ENCODE measurements at regions not wholly inside any gene's neighbourhood (a gene's known extent, or its start where the extent isn't known, plus 50 kb on each side); places are given as distances from the start of the nearest gene placed in this dataset.
"Not testable (repeated sequence)": the region's sequence is repeated elsewhere in the genome, so short reads cannot be mapped to it uniquely, and the experiment has no call there.

DNA sequence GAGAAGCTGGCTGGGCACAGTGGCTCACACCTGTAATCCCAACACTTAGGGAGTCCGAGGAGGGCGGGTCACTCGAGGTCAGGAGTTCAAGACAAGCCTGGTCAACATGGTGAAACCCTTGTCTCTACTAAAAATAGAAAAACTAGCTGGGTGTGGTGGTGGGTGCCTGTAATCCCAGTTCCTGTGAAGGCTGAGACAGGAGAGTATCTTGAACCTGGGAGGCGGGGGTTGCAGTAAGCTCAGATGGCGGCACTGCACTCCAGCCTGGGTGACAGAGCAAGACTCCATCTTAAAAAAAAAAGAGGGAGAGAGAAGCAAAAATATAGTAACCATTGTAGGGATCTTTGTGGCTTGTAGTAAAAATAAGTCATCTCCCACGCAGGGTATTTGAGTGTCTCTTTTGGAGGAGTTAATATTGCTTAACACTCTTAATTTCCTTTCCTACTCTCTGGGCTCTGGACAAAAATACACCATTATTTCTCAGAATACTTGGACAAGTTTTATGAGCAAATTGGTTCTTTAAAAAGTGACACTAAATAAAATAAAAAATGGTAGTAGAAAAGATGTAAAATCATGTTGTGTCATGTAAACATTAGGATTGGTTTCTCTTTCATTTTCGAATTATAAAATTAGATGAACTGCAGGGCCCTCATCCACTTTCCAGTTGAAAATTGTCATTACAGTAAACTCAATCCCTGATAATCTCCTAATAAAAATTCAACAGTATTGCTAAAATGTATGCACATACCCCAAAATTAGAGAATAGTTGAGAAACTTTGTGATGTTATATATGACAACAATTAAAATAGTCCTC is 61.1 kb upstream of the C12orf71 start:
- no peak overlapping the region for H3K4me2 ChIP-seq (ENCODE audit: low read depth, low read length, poor library complexity, severe bottlenecking)
- H3K79me2 ChIP-seq (ENCODE audit: insufficient read depth, low read length) = no peaks in the 10 kb centered on the region
- TF ChIP-seq, protein P1, sequence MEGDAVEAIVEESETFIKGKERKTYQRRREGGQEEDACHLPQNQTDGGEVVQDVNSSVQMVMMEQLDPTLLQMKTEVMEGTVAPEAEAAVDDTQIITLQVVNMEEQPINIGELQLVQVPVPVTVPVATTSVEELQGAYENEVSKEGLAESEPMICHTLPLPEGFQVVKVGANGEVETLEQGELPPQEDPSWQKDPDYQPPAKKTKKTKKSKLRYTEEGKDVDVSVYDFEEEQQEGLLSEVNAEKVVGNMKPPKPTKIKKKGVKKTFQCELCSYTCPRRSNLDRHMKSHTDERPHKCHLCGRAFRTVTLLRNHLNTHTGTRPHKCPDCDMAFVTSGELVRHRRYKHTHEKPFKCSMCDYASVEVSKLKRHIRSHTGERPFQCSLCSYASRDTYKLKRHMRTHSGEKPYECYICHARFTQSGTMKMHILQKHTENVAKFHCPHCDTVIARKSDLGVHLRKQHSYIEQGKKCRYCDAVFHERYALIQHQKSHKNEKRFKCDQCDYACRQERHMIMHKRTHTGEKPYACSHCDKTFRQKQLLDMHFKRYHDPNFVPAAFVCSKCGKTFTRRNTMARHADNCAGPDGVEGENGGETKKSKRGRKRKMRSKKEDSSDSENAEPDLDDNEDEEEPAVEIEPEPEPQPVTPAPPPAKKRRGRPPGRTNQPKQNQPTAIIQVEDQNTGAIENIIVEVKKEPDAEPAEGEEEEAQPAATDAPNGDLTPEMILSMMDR (IDR thresholded peaks at IDR 0.05; ENCODE audit: insufficient read depth, low read length, poor library complexity, severe bottlenecking) = no peak
- TF ChIP-seq EZH2phosphoT487 (conservative IDR thresholded peaks at IDR 0.05; ENCODE audit: low read length) = no peak
- no peaks in the 10 kb centered on the region for H3K27me3 ChIP-seq (ENCODE audit: low read length)
- H3F3A ChIP-seq (ENCODE audit: insufficient read depth) = no peaks in the 10 kb centered on the region
- no peaks in the 10 kb centered on the region for H3K36me3 ChIP-seq (ENCODE audit: low read length)
- no peaks in the 10 kb centered on the region for H3K9me3 ChIP-seq (ENCODE audit: insufficient read depth, low read length)
- H2AFZ ChIP-seq (ENCODE audit: low read depth, low read length, severe bottlenecking) = no peak overlapping the region
- no peak overlapping the region for H3K4me3 ChIP-seq (ENCODE audit: insufficient read depth, low read length, poor library complexity, severe bottlenecking)
- no peak overlapping the region for H3K27ac ChIP-seq (ENCODE audit: low read depth, low read length)
- H3K9ac ChIP-seq (ENCODE audit: low read length) = no peak overlapping the region
- H3K9me2 ChIP-seq (replicated peaks; ENCODE audit: insufficient read depth, low read length) = no peaks in the 10 kb centered on the region
- H4K20me1 ChIP-seq (ENCODE audit: low read depth, low read length) = no peaks in the 10 kb centered on the region

GRCh38 chr12:27145725-27146124 is 63.3 kb upstream of the C12orf71 start:
- not testable (repeated sequence) for H3K79me2 ChIP-seq (ENCODE audit: insufficient read depth, low read length); H2AFZ ChIP-seq (ENCODE audit: low read depth, low read length, severe bottlenecking)

DNA sequence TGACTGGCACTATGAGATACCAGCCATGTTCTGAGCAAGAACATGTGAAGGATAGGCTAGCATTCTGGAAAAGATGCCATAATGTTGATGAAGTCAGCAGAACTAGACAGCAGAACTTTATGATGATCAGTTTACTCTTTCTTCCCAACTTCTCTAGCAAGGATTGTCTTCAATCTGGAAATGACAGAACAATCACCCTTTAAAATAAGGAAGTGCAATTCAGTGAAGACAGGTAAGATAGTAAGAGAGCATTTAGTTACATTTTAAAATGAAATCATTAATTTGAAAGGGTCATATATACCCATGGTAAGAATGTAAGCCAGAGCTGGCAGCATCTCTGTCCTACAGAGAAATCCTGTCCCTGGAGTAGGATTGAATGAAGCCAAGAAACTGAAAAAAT is 66.0 kb upstream of the C12orf71 start:
- Histone ChIP-seq H3K9me3 (ENCODE audit: insufficient read depth, low read length) (no peaks in the 10 kb centered on the region), H3K4me3 (ENCODE audit: insufficient read depth, low read length, poor library complexity, severe bottlenecking) (no peak overlapping the region), H3F3A (ENCODE audit: insufficient read depth) (no peaks in the 10 kb centered on the region), H3K27ac (ENCODE audit: low read depth, low read length) (no peak overlapping the region), H3K9me2 (replicated peaks; ENCODE audit: insufficient read depth, low read length) (no peaks in the 10 kb centered on the region), H2AFZ (ENCODE audit: low read depth, low read length, severe bottlenecking) (no peak overlapping the region), H3K27me3 (ENCODE audit: low read length) (no peaks in the 10 kb centered on the region), H3K9ac (ENCODE audit: low read length) (no peak overlapping the region), H3K79me2 (ENCODE audit: insufficient read depth, low read length) (no peaks in the 10 kb centered on the region), H3K4me2 (ENCODE audit: low read depth, low read length, poor library complexity, severe bottlenecking) (no peak overlapping the region), H3K36me3 (ENCODE audit: low read length) (no peaks in the 10 kb centered on the region), H4K20me1 (ENCODE audit: low read depth, low read length) (no peaks in the 10 kb centered on the region)
- TF ChIP-seq, protein P1 (IDR thresholded peaks at IDR 0.05; ENCODE audit: insufficient read depth, low read length, poor library complexity, severe bottlenecking) = no peak
- no peak for TF ChIP-seq EZH2phosphoT487 (conservative IDR thresholded peaks at IDR 0.05; ENCODE audit: low read length)

More at GRCh38 chr12:27145725-27146124, 63.3 kb upstream of the C12orf71 start:
- H3K9me2 ChIP-seq (replicated peaks; ENCODE audit: insufficient read depth, low read length); H3K4me3 ChIP-seq (ENCODE audit: insufficient read depth, low read length, poor library complexity, severe bottlenecking); H3K9me3 ChIP-seq (ENCODE audit: insufficient read depth, low read length); H3K9ac ChIP-seq (ENCODE audit: low read length); H3K27me3 ChIP-seq (ENCODE audit: low read length); H3K36me3 ChIP-seq (ENCODE audit: low read length); H3K27ac ChIP-seq (ENCODE audit: low read depth, low read length); H3K4me2 ChIP-seq (ENCODE audit: low read depth, low read length, poor library complexity, severe bottlenecking); H4K20me1 ChIP-seq (ENCODE audit: low read depth, low read length); H3F3A ChIP-seq (ENCODE audit: insufficient read depth): not testable (repeated sequence)

- H3K27me3 ChIP-seq (ENCODE audit: low read length) = no peaks in the 10 kb centered on the region
- H3K9me3 ChIP-seq (ENCODE audit: insufficient read depth, low read length) = no peaks in the 10 kb centered on the region
- no peaks in the 10 kb centered on the region for H4K20me1 ChIP-seq (ENCODE audit: low read depth, low read length)
- H3K36me3 ChIP-seq (ENCODE audit: low read length) = no peaks in the 10 kb centered on the region
- H3K27ac ChIP-seq (ENCODE audit: low read depth, low read length) = no peak overlapping the region
- H2AFZ ChIP-seq (ENCODE audit: low read depth, low read length, severe bottlenecking) = no peak overlapping the region
- no peaks in the 10 kb centered on the region for H3K79me2 ChIP-seq (ENCODE audit: insufficient read depth, low read length)
- no peaks in the 10 kb centered on the region for H3K9me2 ChIP-seq (replicated peaks; ENCODE audit: insufficient read depth, low read length)
- no peak overlapping the region for H3K4me3 ChIP-seq (ENCODE audit: insufficient read depth, low read length, poor library complexity, severe bottlenecking)
- no peak overlapping the region for H3K4me2 ChIP-seq (ENCODE audit: low read depth, low read length, poor library complexity, severe bottlenecking)
- H3K9ac ChIP-seq (ENCODE audit: low read length) = no peak overlapping the region
- TF ChIP-seq, protein P1 (IDR thresholded peaks at IDR 0.05; ENCODE audit: insufficient read depth, low read length, poor library complexity, severe bottlenecking) = no peak
- TF ChIP-seq EZH2phosphoT487 (conservative IDR thresholded peaks at IDR 0.05; ENCODE audit: low read length) = no peak
- no peaks in the 10 kb centered on the region for H3F3A ChIP-seq (ENCODE audit: insufficient read depth)
Measured at GRCh38 chr12:27148791-27149190, 66.4 kb upstream of the C12orf71 start.

Data from SU-DHL-6 (cell line).